SK-N-SH (cell line): ENCODE measurements at regions not wholly inside any gene's neighbourhood (a gene's known extent, or its start where the extent isn't known, plus 50 kb on each side); places are given as distances from the start of the nearest gene placed in this dataset.

Experiments used
- CTCF ChIA-PET: fragments of 300-600, 350-600 bp; formaldehyde crosslinking; extraction: SDS; loops from one replicate; lab custom pipeline; 2021; lab: Yijun Ruan, JAX
- POLR2A ChIA-PET: fragments of 350-600 bp; sonication (Branson Sonifier 250); formaldehyde crosslinking; extraction: SDS; loops from one replicate; lab custom pipeline; 2020; ENCODE audit warnings: antibody characterized with exemption, inconsistent platforms; lab: Yijun Ruan, JAX
- DNase-seq: peaks from one replicate; pipeline ENCODE4 v3.0.0; 2012
- H2AFZ ChIP-seq: fragments of 200-600 bp; sonication (generic); 2 replicates; pipeline ENCODE4 v1.8.1; 2016; ENCODE audit warnings: antibody characterized with exemption, mild to moderate bottlenecking, low read depth
- H3F3A ChIP-seq: fragments of 200-600 bp; sonication (generic); replicated peaks from 2 replicates; pipeline ENCODE3; 2016; ENCODE audit warnings: antibody characterized with exemption, mild to moderate bottlenecking; ENCODE audit not compliant: insufficient read depth
- H3K27ac ChIP-seq, 2 experiments: fragments of 200-500 bp in 1 of 2; fragments of 200-600 bp in 1 of 2; sonication (Bioruptor generic) in 1 of 2; sonication (generic), shearing (Covaris generic) in 1 of 2; 2 replicates each; pipeline versions ENCODE4 v1.5.1 to v1.6.1; 2014 to 2016; ENCODE audit warnings: low read depth in 2 of 2, inconsistent platforms in 1 of 2, low read length in 1 of 2, mild to moderate bottlenecking in 1 of 2, mixed read lengths in 1 of 2
- H3K27me3 ChIP-seq: fragments of 200-600 bp; sonication (generic), shearing (Covaris generic); 2 replicates; pipeline ENCODE4 v1.6.1; 2016; ENCODE audit warnings: mixed run types; ENCODE audit not compliant: insufficient read depth
- H3K36me3 ChIP-seq, 2 experiments: fragments of 200-500 bp in 1 of 2; fragments of 200-600 bp in 1 of 2; sonication (Bioruptor generic) in 1 of 2; sonication (generic) in 1 of 2; replicated peaks in 1 of 2; 2 replicates each; pipeline versions ENCODE3 to v1.5.1; 2014 to 2016; ENCODE audit warnings: low read length in 1 of 2, mild to moderate bottlenecking in 1 of 2; ENCODE audit not compliant: insufficient read depth in 2 of 2, control insufficient read depth in 1 of 2
- H3K4me1 ChIP-seq, 2 experiments: fragments of 200-500 bp in 1 of 2; fragments of 200-600 bp in 1 of 2; sonication (Bioruptor generic) in 1 of 2; sonication (generic), shearing (Covaris generic) in 1 of 2; 2 replicates each; pipeline versions ENCODE4 v1.5.1 to v1.6.1; 2014 to 2016; ENCODE audit warnings: low read depth in 1 of 2, low read length in 1 of 2, mixed run types in 1 of 2; ENCODE audit not compliant: insufficient read depth in 2 of 2, control insufficient read depth in 1 of 2
- H3K4me2 ChIP-seq: fragments of 200-600 bp; sonication (generic), shearing (Covaris generic); 2 replicates; pipeline ENCODE4 v1.6.1; 2017; ENCODE audit warnings: mixed run types
- H3K4me3 ChIP-seq, 2 experiments: fragments of 200-500 bp in 1 of 2; fragments of 200-600 bp in 1 of 2; sonication (Bioruptor generic) in 1 of 2; sonication (generic), shearing (Covaris generic) in 1 of 2; 2 replicates each; pipeline versions ENCODE4 v1.5.1 to v1.8.1; 2014 to 2016; ENCODE audit warnings: low read depth in 2 of 2, inconsistent platforms in 1 of 2, low read length in 1 of 2, mild to moderate bottlenecking in 1 of 2, mixed read lengths in 1 of 2, moderate library complexity in 1 of 2
- H3K79me2 ChIP-seq: fragments of 200-600 bp; sonication (generic); 2 replicates; pipeline ENCODE4 v1.8.1; 2017; ENCODE audit warnings: mild to moderate bottlenecking; ENCODE audit not compliant: insufficient read depth
- H3K9ac ChIP-seq: fragments of 200-600 bp; sonication (generic); 2 replicates; pipeline ENCODE4 v1.6.1; 2017; ENCODE audit warnings: mixed run types
- H3K9me2 ChIP-seq: fragments of 200-600 bp; sonication (generic); 2 replicates; pipeline ENCODE4 v1.6.1; 2017; ENCODE audit warnings: mixed run types
- H3K9me3 ChIP-seq: fragments of 200-600 bp; sonication (generic); 2 replicates; pipeline ENCODE4 v1.6.1; 2017; ENCODE audit warnings: mixed run types, mild to moderate bottlenecking, moderate library complexity
- H4K20me1 ChIP-seq: fragments of 200-600 bp; sonication (generic); 2 replicates; pipeline ENCODE4 v1.6.1; 2017; ENCODE audit warnings: mild to moderate bottlenecking, mixed run types; ENCODE audit not compliant: insufficient read depth
- CHD2 ChIP-seq: fragments of 150-350 bp; IDR thresholded peaks from 2 replicates; pipeline ENCODE4 v1.6.1; 2018; ENCODE audit warnings: low read length; ENCODE audit not compliant: partially characterized antibody
- ELF1 ChIP-seq: IDR thresholded peaks from 2 replicates; pipeline ENCODE4 v1.4.0; 2012
- EP300 ChIP-seq, 2 experiments: IDR thresholded peaks; 2 replicates each; pipeline versions ENCODE4 v1.4.0 to v1.6.1; 2012; ENCODE audit warnings: borderline replicate concordance in 1 of 2, low read depth in 1 of 2, low read length in 1 of 2
- GATA2 ChIP-seq: sonication (generic); formaldehyde crosslinking; IDR thresholded peaks from 2 replicates; pipeline ENCODE4 v1.5.0; 2020; ENCODE audit warnings: mild to moderate bottlenecking, missing genetic modification reagents
- JUND ChIP-seq: IDR thresholded peaks from 2 replicates; pipeline ENCODE4 v1.4.0; 2012
- MEF2A ChIP-seq: IDR thresholded peaks from 2 replicates; pipeline ENCODE4 v1.4.0; 2012; ENCODE audit warnings: low read depth, borderline replicate concordance
- NRF1 ChIP-seq: IDR thresholded peaks from 2 replicates; pipeline ENCODE4 v1.6.1; 2012; ENCODE audit warnings: low read depth, mild to moderate bottlenecking, low read length
- POLR2AphosphoS5 ChIP-seq: IDR thresholded peaks from 2 replicates; pipeline ENCODE4 v1.6.1; 2012; ENCODE audit warnings: low read depth, low read length
- RFX5 ChIP-seq: IDR thresholded peaks from 2 replicates; pipeline ENCODE4 v1.6.1; 2012; ENCODE audit warnings: mild to moderate bottlenecking, improper control_type of control experiment, low read length
- RXRA ChIP-seq: IDR thresholded peaks from 2 replicates; pipeline ENCODE4 v1.4.0; 2012; ENCODE audit warnings: low read depth, mild to moderate bottlenecking, borderline replicate concordance
- SIN3A ChIP-seq: IDR thresholded peaks from 2 replicates; pipeline ENCODE4 v1.6.1; 2012; ENCODE audit warnings: low read depth, mild to moderate bottlenecking, low read length, moderate library complexity, borderline replicate concordance
- TEAD4 ChIP-seq: IDR thresholded peaks from 2 replicates; pipeline ENCODE4 v1.4.0; 2012; ENCODE audit warnings: mild to moderate bottlenecking, borderline replicate concordance; ENCODE audit not compliant: insufficient read depth
- YY1 ChIP-seq: IDR thresholded peaks from 2 replicates; pipeline ENCODE4 v1.4.0; 2012; ENCODE audit warnings: low read depth, mild to moderate bottlenecking
- WGBS: methylation state at CpG from one replicate; pipeline ENCODE4 v1.1.6; 2017; ENCODE audit warnings: low lambda C conversion rate; 5-methylcytosine and 5-hydroxymethylcytosine counted together
- TF ChIP-seq, protein P1 (sequence below): fragments of 150-350 bp; IDR thresholded peaks from 2 replicates; pipeline ENCODE4 v1.6.1; 2017; ENCODE audit warnings: antibody characterized with exemption, low read length, low read depth, borderline replicate concordance
- TF ChIP-seq, protein P2 (sequence below): fragments of 200-600 bp; sonication (generic); IDR thresholded peaks from 2 replicates; pipeline ENCODE4 v1.6.1; 2017; ENCODE audit warnings: antibody characterized with exemption, mild to moderate bottlenecking, moderate library complexity
- TF ChIP-seq, protein P3 (sequence below): IDR thresholded peaks from 2 replicates; pipeline ENCODE4 v1.4.0; 2012; ENCODE audit warnings: low read depth, borderline replicate concordance
- TF ChIP-seq, protein P4 (sequence below): IDR thresholded peaks from 2 replicates; pipeline ENCODE4 v1.4.0; 2012; ENCODE audit warnings: low read depth
- TF ChIP-seq, protein P5 (sequence below): fragments of 150-350 bp; IDR thresholded peaks from 2 replicates; pipeline ENCODE4 v1.6.1; 2016; ENCODE audit warnings: mild to moderate bottlenecking, low read depth, low read length

DNA sequence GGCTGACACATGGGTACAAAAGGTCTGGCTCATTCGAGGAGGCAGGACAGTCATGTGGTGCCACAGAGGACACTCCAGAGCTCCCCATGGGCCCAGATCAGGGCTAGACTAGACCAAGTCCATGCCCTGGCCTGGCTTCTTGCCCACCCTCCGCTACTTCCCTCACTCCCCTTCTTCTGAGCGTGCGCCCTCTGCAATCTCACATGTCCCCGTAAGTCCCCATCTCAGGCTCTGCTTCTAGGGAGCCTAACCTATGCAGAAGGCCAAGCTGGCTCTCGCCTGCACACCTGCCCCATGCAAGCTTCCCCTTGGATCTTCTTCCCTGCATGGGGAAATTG, 553.6 kb downstream of the PTPRU start:
- no peak overlapping the region for H3K4me3 ChIP-seq
- no peak overlapping the region for H3K27ac ChIP-seq
- no peaks in the 10 kb centered on the region for H3F3A ChIP-seq
- POLR2A ChIA-PET = interaction anchor here (0.6 kb wide), 1 partner anchor 825 kb away, joined by 3 read pairs; no protein-coding TSS in a partner anchor
- no peaks in the 10 kb centered on the region for H3K9me3 ChIP-seq
- H3K9me2 ChIP-seq = no peaks in the 10 kb centered on the region
- no peaks in the 10 kb centered on the region for H4K20me1 ChIP-seq
- TF ChIP-seq, protein P1, sequence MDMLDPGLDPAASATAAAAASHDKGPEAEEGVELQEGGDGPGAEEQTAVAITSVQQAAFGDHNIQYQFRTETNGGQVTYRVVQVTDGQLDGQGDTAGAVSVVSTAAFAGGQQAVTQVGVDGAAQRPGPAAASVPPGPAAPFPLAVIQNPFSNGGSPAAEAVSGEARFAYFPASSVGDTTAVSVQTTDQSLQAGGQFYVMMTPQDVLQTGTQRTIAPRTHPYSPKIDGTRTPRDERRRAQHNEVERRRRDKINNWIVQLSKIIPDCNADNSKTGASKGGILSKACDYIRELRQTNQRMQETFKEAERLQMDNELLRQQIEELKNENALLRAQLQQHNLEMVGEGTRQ = no peak
- no peak for TF ChIP-seq ELF1
- H3K27me3 ChIP-seq = no peaks in the 10 kb centered on the region
- peaks cover 0 to 30% of the 10 kb centered on the region in 2 experiments; a peak in 1 of 4 replicates for H3K4me1 ChIP-seq
- H3K36me3 ChIP-seq = no peaks in the 10 kb centered on the region
- no peak overlapping the region for H2AFZ ChIP-seq
- no peaks in the 10 kb centered on the region for H3K79me2 ChIP-seq
- WGBS = 59% methylated on average over 6 of the region's 6 CpGs
- no peak overlapping the region for H3K9ac ChIP-seq
- no peak overlapping the region for H3K4me2 ChIP-seq
- peak; percentile 3 for DNase-seq
- CTCF ChIA-PET = interaction anchor here (0.9 to 5.2 kb wide), 9 partner anchors 19 to 591 kb away, joined by 3 to 35 read pairs (median 6); partner anchors contain the start of gene PTPRU

DNA sequence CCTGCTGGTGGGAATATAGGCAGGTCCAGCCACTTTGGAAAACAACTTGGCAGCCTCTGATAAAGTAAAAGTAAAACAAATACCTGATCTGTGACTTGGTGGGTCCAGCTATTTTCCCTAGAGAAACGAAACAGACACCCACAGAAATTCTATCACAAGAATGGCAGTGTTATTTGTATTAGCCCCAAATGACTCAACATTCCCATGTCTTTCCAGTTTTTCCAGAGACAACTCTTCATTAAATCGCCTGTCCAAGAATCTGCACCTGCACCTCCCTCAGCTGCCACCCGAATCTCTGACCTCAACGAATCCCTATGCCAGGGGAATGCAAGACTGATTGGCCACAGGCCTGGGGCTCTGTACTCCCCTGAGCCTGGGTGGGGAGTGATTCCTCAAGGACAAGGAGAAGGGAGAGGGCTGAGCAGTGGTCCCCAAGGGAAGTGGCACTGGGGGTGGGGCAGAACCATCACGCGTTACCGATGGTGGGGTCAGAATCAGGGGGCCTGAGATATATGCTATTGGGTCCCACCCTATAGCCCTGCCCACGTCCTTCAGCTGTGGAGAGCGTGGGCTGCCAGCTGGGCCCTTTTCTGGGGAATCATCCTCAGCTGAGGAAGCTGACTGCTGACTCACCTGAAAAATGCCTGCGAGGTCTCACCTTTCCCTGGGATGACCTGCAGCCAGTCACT, 553.0 kb downstream of the PTPRU start:
- Histone ChIP-seq H3K27me3 (no peaks in the 10 kb centered on the region), H3K4me2 (no peak overlapping the region), H4K20me1 (no peaks in the 10 kb centered on the region), H3K4me3 (no peak overlapping the region), H3K27ac (no peak overlapping the region), H3F3A (no peaks in the 10 kb centered on the region), H3K9me2 (no peaks in the 10 kb centered on the region), H3K9me3 (no peaks in the 10 kb centered on the region), H3K79me2 (no peaks in the 10 kb centered on the region)
- CTCF ChIA-PET = interaction anchor here (1.6 to 5.2 kb wide), 5 partner anchors 59 to 553 kb away, joined by 5 to 35 read pairs (median 18); partner anchors contain the start of gene PTPRU
- WGBS = 52% methylated on average over 7 of the region's 10 CpGs
- peak; percentile 4 for DNase-seq
- TF ChIP-seq JUND (no peak), TEAD4 (no peak), EP300 (IDR thresholded peaks at IDR 0.05; ENCODE audit: borderline replicate concordance in 1 of 2, low read depth in 1 of 2, low read length in 1 of 2) (no peak), YY1 (no peak), POLR2AphosphoS5 (no peak), RXRA (no peak), RFX5 (no peak), GATA2 (CRISPR knock-in tag) (no peak), CHD2 (no peak), SIN3A (no peak), NRF1 (no peak), MEF2A (no peak)
- TF ChIP-seq, protein P2, sequence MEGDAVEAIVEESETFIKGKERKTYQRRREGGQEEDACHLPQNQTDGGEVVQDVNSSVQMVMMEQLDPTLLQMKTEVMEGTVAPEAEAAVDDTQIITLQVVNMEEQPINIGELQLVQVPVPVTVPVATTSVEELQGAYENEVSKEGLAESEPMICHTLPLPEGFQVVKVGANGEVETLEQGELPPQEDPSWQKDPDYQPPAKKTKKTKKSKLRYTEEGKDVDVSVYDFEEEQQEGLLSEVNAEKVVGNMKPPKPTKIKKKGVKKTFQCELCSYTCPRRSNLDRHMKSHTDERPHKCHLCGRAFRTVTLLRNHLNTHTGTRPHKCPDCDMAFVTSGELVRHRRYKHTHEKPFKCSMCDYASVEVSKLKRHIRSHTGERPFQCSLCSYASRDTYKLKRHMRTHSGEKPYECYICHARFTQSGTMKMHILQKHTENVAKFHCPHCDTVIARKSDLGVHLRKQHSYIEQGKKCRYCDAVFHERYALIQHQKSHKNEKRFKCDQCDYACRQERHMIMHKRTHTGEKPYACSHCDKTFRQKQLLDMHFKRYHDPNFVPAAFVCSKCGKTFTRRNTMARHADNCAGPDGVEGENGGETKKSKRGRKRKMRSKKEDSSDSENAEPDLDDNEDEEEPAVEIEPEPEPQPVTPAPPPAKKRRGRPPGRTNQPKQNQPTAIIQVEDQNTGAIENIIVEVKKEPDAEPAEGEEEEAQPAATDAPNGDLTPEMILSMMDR = no peak
- TF ChIP-seq, protein P3, sequence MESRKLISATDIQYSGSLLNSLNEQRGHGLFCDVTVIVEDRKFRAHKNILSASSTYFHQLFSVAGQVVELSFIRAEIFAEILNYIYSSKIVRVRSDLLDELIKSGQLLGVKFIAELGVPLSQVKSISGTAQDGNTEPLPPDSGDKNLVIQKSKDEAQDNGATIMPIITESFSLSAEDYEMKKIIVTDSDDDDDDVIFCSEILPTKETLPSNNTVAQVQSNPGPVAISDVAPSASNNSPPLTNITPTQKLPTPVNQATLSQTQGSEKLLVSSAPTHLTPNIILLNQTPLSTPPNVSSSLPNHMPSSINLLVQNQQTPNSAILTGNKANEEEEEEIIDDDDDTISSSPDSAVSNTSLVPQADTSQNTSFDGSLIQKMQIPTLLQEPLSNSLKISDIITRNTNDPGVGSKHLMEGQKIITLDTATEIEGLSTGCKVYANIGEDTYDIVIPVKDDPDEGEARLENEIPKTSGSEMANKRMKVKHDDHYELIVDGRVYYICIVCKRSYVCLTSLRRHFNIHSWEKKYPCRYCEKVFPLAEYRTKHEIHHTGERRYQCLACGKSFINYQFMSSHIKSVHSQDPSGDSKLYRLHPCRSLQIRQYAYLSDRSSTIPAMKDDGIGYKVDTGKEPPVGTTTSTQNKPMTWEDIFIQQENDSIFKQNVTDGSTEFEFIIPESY = no peak
- TF ChIP-seq, protein P4, sequence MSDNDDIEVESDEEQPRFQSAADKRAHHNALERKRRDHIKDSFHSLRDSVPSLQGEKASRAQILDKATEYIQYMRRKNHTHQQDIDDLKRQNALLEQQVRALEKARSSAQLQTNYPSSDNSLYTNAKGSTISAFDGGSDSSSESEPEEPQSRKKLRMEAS = no peak
- TF ChIP-seq, protein P1 = no peak
- TF ChIP-seq, protein P5, sequence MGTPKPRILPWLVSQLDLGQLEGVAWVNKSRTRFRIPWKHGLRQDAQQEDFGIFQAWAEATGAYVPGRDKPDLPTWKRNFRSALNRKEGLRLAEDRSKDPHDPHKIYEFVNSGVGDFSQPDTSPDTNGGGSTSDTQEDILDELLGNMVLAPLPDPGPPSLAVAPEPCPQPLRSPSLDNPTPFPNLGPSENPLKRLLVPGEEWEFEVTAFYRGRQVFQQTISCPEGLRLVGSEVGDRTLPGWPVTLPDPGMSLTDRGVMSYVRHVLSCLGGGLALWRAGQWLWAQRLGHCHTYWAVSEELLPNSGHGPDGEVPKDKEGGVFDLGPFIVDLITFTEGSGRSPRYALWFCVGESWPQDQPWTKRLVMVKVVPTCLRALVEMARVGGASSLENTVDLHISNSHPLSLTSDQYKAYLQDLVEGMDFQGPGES = no peak
- TF ChIP-seq, all 33 proteins: peak for 0
- POLR2A ChIA-PET = no interaction called here
- H3K4me1 ChIP-seq = peaks cover 0 to 35% of the 10 kb centered on the region in 2 experiments; a peak in 1 of 4 replicates
- H2AFZ ChIP-seq = no peak overlapping the region
- H3K36me3 ChIP-seq = no peaks in the 10 kb centered on the region
- no peak overlapping the region for H3K9ac ChIP-seq
